Ammon's horn (tissue), 1 donor: ENCODE measurements at regions not wholly inside any gene's neighbourhood (a gene's known extent, or its start where the extent isn't known, plus 50 kb on each side); places are given as distances from the start of the nearest gene placed in this dataset.
A peak's percentile ranks its signal among the peaks of the same experiment; 100 is the strongest.

Experiments used
- DNase-seq: peaks from one replicate; pipeline ENCODE4 v3.0.0-alpha.2; 2016; ENCODE audit warnings: low spot score

GRCh38 chr14:32004300-32004699 is 72.8 kb upstream of the ARHGAP5 start:
- DNase-seq: no peak

GRCh38 chr14:32005628-32006027 is 71.5 kb upstream of the ARHGAP5 start:
- DNase-seq: no peak

GRCh38 chr14:32006263-32007110 is 70.6 kb upstream of the ARHGAP5 start:
- DNase-seq: peak; percentile 24

DNA sequence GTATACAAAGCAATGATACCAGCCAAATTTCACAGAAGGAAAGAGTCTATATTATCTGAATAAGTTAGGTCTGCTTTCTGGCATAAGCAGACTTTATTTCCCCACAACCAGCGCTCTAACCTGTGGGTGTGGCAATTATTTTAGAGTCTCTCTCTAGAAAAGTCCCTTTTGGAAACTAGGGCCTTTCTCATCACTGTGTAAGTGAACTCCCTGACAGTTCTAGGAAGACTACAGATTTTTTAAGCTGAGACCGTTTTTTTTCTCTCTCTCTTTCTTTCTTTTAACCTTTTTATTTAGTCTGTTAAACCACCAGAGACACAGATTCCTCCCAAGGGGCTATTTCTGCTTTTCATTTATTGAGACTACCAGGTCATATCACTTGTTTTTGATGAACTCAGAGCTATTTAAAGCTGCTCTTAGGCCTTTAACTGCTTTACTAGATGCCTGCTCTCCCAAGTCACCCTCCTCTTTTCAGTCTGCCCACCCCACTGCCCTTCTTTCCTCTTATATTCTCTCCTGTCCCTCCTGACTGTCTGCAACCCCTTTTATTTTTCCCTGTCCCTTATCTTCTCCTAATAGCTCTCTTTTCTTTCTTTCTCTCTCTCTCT is 69.2 kb upstream of the ARHGAP5 start:
- no peak for DNase-seq

DNA sequence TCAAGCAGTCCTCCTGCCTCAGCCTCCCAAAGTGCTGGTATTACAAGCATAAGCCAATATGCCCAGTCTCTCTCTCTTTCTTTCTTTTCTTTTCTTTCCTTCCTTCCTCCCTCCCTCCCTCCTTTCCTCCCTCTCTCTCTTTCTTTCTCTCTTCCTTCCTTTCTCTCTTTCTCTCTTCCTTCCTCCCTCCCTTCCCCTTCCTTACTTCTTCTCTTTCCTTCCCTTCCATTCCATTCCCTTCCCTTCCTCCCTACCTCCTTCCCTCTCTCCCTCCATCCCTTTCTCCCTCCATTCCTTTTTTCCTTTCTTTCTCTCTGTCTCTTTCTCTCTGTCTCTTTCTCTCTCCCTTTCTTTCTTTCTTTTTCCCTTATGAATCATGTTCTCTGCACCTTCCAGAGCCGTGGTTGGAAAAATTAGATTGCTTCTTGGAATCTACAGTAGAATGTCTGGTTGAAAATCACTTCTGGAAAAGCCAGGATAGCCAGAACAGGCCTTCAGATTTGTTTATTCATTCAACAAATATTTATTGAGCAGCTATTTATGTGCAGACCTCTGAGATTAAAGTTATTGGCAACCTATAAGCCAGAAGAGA is 68.4 kb upstream of the ARHGAP5 start:
- DNase-seq: no peak

DNA sequence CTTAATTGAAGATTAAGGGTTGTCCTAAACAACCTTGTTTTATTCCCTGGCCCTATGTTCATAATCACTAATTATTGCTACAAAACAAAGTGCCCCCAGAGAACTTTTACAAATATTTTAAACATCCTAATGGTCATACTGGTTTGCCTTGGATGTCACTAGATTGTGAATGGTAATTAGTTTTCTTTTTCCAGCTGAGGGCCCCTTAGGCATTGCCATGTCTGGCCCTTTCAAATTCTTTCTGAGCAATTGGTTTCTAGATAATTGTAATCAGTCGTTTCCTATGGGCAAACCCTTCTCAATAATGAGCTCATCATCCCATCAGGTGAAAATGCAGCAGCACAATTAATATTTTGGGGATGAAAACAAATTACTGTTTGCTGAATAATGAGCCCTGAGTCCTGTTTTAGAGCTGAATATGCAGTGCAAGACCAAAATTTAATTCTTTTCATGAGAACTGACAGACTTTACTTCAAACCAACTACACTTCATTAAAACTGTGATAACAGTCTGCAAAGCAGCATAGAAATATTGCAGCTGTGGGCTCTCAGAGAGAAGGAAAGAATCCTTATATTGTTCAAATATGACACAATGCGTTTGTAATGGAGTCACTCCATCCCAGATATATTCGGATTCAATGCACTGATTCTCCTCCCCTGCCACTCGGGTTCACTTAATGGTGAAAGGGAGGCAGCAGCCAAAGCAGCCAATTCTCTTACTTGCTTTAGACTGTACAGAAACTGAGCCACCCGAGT is 67.7 kb upstream of the ARHGAP5 start:
- no peak for DNase-seq

- DNase-seq: no peak
Measured at GRCh38 chr14:32009976-32010581, 67.0 kb upstream of the ARHGAP5 start.

- DNase-seq: no peak
Measured at GRCh38 chr14:32010604-32011125, 66.4 kb upstream of the ARHGAP5 start.

DNA sequence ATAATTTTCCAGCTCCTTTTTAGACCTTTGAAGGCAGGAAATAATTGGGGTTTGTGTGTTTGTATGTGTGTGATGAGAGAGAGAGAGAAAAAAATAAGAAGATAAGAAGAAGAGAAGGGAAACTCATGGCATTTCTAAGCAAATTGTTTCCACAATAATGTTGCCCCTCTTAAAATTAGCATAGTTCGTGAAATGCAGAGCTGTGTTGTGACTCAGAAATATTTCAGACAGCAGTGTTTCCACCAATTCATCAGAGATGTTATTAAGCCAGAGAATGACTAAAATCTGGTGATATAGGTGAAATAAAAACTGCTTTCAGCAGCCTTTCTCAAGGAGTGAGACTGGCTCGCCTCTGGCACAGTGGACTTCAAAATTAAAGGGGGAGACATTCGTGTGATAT is 65.9 kb upstream of the ARHGAP5 start:
- no peak for DNase-seq

GRCh38 chr14:32012062-32012461 is 65.0 kb upstream of the ARHGAP5 start:
- no peak for DNase-seq

DNA sequence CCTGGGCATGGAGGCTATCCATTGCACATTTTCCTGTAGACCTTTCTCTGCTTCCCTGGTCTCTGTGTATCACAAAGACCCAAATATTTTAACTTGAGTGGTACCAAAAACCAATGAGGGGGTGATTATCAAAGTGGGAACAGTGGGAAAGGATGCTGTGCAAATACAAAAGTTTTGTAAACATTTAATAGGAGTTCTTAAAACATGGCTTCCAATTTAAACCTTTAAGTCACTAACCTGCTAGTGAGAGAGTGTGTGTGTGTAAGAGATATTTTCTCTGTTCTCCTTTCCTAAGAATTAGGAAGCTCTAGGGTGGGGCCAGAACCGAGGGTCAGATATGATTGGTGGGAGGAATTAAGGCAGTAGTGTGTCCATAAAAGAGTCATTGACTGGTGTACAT is 64.5 kb upstream of the ARHGAP5 start:
- no peak for DNase-seq

- no peak for DNase-seq
Measured at GRCh38 chr14:32013083-32013482, 64.0 kb upstream of the ARHGAP5 start.

GRCh38 chr14:32014057-32014456 is 63.0 kb upstream of the ARHGAP5 start:
- peak; percentile 30 for DNase-seq

GRCh38 chr14:32014498-32014897 is 62.6 kb upstream of the ARHGAP5 start:
- DNase-seq: no peak

DNA sequence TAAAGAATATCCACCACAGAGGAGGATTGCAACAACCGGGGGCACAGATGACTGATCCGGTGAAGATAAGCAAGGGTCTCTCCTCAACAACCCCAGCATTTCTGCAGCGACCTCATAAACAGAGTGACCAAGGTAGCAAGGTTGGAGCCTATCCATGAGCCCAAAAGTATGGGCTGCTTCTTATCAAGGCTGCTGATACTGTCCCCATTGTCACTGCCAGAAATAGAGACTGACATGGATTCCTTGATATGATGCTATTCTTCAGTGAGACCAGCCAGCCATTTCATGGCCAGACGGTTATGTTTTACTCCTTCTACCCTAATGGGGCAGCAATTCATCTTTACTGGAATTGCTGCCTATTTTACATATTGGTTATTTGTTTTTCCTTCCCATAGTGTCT is 61.9 kb upstream of the ARHGAP5 start:
- no peak for DNase-seq

- no peak for DNase-seq
Measured at GRCh38 chr14:32017587-32017986, 59.5 kb upstream of the ARHGAP5 start.

DNA sequence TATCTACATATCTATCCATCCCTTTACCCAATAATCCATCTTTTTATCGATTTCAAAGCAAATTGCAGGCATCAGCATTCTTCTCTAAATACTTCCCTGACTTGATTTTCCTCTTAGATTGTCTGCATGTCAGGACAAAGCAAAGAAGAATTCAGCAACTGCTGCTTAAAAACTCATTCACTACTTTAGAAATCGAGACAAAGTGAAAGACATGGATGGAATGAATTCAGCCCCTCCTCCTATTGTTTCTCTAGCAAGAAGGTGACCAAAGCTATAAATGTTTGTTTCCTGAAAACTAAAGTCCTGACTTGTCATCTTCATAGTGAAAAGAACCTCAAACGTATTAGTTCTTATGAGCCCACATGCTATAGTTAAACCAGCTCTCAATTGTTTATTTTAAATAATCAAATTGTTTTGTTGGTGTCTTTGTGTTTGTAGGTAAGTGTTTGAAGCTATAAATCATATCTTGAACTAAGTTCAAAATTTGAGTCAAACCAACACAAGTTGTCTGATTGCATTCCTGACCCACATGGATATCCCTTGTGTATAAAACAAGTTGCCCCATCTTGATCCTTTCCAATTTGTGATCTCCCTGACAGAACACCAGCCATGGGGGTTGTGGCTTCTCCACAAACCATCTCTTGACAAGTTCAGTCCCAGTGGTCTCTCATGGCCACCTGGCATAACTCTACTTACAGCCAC is 58.6 kb upstream of the ARHGAP5 start:
- DNase-seq: no peak

DNA sequence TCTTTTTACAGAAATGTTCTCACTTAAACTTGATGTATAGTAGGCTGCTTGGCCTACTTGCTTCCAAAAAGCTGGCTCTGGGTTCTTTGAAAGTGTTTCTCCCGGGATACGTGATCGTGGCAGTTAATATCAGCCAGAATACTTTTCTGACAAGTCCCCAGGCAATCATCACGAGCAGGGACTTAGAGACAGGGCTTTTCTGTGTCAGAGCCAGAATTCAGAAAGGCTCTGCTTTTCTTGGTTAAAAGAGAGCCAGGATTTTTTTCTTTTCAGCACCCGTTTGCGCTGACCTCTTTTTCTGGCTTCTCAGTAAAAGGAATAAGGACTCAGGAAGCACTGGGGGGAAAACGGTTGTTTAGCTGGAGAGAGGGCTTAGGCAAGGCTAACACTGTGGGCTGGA is 57.8 kb upstream of the ARHGAP5 start:
- peak; percentile 35 for DNase-seq

GRCh38 chr14:32020882-32021281 is 56.2 kb upstream of the ARHGAP5 start:
- no peak for DNase-seq

DNA sequence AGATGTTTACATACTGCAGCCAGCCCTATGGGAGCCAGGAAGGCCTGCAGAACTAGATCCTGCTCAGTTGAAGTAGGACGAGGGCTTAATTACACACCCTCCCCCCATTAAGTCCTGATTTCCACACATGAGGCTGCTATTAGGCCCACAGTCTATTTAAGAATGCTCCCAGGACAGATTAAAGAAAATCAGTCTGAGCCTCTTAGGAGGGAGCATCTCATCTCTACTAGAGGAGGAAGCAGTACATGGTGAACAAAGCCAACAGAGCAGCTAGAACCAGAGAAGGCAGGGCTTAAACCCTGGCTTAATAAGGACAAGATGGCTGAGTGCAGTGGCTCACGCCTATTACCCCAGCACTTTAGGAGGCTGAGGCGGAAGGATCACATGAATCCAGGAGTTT is 55.8 kb upstream of the ARHGAP5 start:
- no peak for DNase-seq

- DNase-seq: no peak
Measured at GRCh38 chr14:32022525-32022924, 54.6 kb upstream of the ARHGAP5 start.
